ENCODE measurements at regions not wholly inside any gene's neighbourhood (a gene's known extent, or its start where the extent isn't known, plus 50 kb on each side); places are given as distances from the start of the nearest gene placed in this dataset.

GRCh38 chr10:8873310-8873709 is 818.8 kb downstream of the GATA3 start:
- no peak for TF ChIP-seq CTCF (IDR thresholded peaks at IDR 0.05; ENCODE audit: borderline replicate concordance, insufficient read depth, low read depth, low read length)
- H3K4me3 ChIP-seq (ENCODE audit: low read depth, low read length): no peak overlapping the region

GRCh38 chr10:8874268-8874667 is 819.8 kb downstream of the GATA3 start:
- TF ChIP-seq CTCF (IDR thresholded peaks at IDR 0.05; ENCODE audit: borderline replicate concordance, insufficient read depth, low read depth, low read length): no peak
- no peak overlapping the region for H3K4me3 ChIP-seq (ENCODE audit: low read depth, low read length)

GRCh38 chr10:8874972-8875371 is 820.5 kb downstream of the GATA3 start:
- H3K4me3 ChIP-seq (ENCODE audit: low read depth, low read length): no peak overlapping the region
- TF ChIP-seq CTCF (IDR thresholded peaks at IDR 0.05; ENCODE audit: borderline replicate concordance, insufficient read depth, low read depth, low read length): no peak

GRCh38 chr10:8876171-8876570 is 821.7 kb downstream of the GATA3 start:
- H3K4me3 ChIP-seq (ENCODE audit: low read depth, low read length): no peak overlapping the region
- TF ChIP-seq CTCF (IDR thresholded peaks at IDR 0.05; ENCODE audit: borderline replicate concordance, insufficient read depth, low read depth, low read length): no peak

- no peak overlapping the region for H3K4me3 ChIP-seq (ENCODE audit: low read depth, low read length)
- no peak for TF ChIP-seq CTCF (IDR thresholded peaks at IDR 0.05; ENCODE audit: borderline replicate concordance, insufficient read depth, low read depth, low read length)
Measured at GRCh38 chr10:8889538-8889937, 835.0 kb downstream of the GATA3 start.

GRCh38 chr10:8893102-8893501 is 838.6 kb downstream of the GATA3 start:
- TF ChIP-seq CTCF (IDR thresholded peaks at IDR 0.05; ENCODE audit: borderline replicate concordance, insufficient read depth, low read depth, low read length): no peak
- H3K4me3 ChIP-seq (ENCODE audit: low read depth, low read length): no peak overlapping the region

GRCh38 chr10:8894148-8894547 is 839.7 kb downstream of the GATA3 start:
- TF ChIP-seq CTCF (IDR thresholded peaks at IDR 0.05; ENCODE audit: borderline replicate concordance, insufficient read depth, low read depth, low read length): no peak

More at GRCh38 chr10:8894148-8894547, 839.7 kb downstream of the GATA3 start:
- H3K4me3 ChIP-seq (ENCODE audit: low read depth, low read length): no peak overlapping the region

Data from GM12875 (cell line).